Stomach smooth muscle (tissue), 2 donors: ENCODE measurements at regions not wholly inside any gene's neighbourhood (a gene's known extent, or its start where the extent isn't known, plus 50 kb on each side); places are given as distances from the start of the nearest gene placed in this dataset.

Experiments used
- H3K27ac ChIP-seq: one replicate; pipeline ENCODE4 v1.7.0; 2013; ENCODE audit warnings: mild to moderate bottlenecking, low read length, inconsistent platforms
- H3K27me3 ChIP-seq, 2 donors: one replicate each; pipeline ENCODE4 v1.7.0; 2013; ENCODE audit warnings: low read length in 2 of 2; ENCODE audit not compliant: insufficient read depth in 2 of 2, control insufficient read depth in 1 of 2
- H3K36me3 ChIP-seq, 2 donors: one replicate each; pipeline ENCODE4 v1.7.0; 2013; ENCODE audit warnings: low read length in 2 of 2; ENCODE audit not compliant: control insufficient read depth in 2 of 2, insufficient read depth in 2 of 2
- H3K4me1 ChIP-seq: one replicate; pipeline ENCODE4 v1.7.0; 2013; ENCODE audit warnings: low read length; ENCODE audit not compliant: control insufficient read depth, insufficient read depth
- H3K4me3 ChIP-seq, 2 donors: one replicate each; pipeline ENCODE4 v1.7.0; 2013; ENCODE audit warnings: low read length in 2 of 2
- H3K9ac ChIP-seq, 2 donors: one replicate each; pipeline ENCODE4 v1.7.0; 2013; ENCODE audit warnings: low read length in 2 of 2, mild to moderate bottlenecking in 1 of 2
- H3K9me3 ChIP-seq, 2 donors: one replicate each; pipeline ENCODE4 v1.7.0; 2013; ENCODE audit warnings: low read length in 2 of 2; ENCODE audit not compliant: control insufficient read depth in 2 of 2
- donor health status: healthy.
- donor health status: Pancreatic carcinoma.

DNA sequence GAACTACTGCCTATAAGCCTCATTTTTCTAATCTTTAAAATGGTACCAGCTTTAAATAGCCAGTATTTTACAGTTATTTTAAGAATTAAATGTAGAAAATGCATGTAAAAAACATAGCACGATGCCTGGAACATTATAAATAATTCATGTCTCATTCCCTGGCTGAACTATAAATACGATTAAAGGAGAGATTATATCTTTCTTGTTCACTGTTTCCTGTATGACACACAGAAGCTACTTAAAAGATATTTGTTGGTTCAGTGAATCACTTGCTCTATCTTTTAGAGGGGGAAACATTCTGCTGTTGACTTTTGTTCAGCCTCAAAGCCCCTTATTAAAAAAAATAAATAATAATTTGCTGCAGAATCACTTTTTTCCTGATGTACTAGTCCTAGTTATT is 406.9 kb downstream of the LRFN5 start:
- no peaks in the 10 kb centered on the region for H3K36me3 ChIP-seq
- no peak overlapping the region for H3K4me3 ChIP-seq
- H3K27me3 ChIP-seq = no peaks in the 10 kb centered on the region
- no peak overlapping the region for H3K9ac ChIP-seq
- H3K4me1 ChIP-seq = no peaks in the 10 kb centered on the region
- no peak overlapping the region for H3K27ac ChIP-seq
- no peaks in the 10 kb centered on the region for H3K9me3 ChIP-seq

DNA sequence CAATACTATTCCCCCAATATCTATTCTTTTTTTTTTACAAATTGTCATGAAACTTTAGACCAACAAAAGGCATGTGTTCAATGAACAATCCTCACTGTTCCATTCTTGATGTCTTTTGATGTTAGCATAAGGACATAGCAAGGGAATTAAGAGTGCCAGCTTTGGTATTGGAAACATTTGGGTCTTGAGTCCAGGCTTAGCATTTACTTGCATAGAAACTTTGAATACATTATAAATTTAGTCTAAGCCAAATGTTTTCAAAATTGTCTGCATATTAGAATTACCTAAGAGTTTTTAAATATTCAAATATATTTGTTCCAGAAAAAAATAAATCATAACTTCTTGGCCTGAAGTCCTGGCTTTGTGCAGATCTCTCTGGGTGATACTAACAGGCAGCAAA is 406.5 kb downstream of the LRFN5 start:
- Histone ChIP-seq H3K27ac (no peak overlapping the region), H3K9me3 (no peaks in the 10 kb centered on the region)

DNA sequence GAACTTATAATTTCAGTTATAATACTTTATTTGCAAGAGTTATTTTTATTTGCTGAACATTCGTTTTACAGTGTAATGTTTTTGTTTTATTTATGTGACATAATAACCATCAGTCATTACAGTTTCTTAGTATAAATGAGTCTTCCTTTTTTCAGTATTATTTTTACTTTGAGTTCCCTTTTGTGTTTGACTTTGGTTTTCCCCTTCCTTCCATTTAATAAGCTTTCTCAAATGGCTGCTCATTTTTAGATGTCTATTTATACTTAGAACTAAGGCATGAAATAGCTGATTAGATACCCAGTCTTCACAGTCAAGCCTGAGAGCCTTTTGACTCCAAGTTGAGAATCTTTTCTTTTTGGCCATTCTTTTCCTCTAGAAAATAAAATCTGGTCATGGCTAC is 404.5 kb downstream of the LRFN5 start:
- no peak overlapping the region for H3K4me3 ChIP-seq
- H3K9ac ChIP-seq = no peak overlapping the region
- no peaks in the 10 kb centered on the region for H3K9me3 ChIP-seq
- H3K36me3 ChIP-seq = no peaks in the 10 kb centered on the region
- no peaks in the 10 kb centered on the region for H3K27me3 ChIP-seq
- H3K4me1 ChIP-seq = no peaks in the 10 kb centered on the region
- H3K27ac ChIP-seq = no peak overlapping the region

More for the DNA sequence above, 406.5 kb downstream of the LRFN5 start:
- H3K9ac ChIP-seq = no peak overlapping the region
- H3K4me1 ChIP-seq = no peaks in the 10 kb centered on the region
- no peak overlapping the region for H3K4me3 ChIP-seq
- H3K27me3 ChIP-seq = no peaks in the 10 kb centered on the region
- H3K36me3 ChIP-seq = no peaks in the 10 kb centered on the region

DNA sequence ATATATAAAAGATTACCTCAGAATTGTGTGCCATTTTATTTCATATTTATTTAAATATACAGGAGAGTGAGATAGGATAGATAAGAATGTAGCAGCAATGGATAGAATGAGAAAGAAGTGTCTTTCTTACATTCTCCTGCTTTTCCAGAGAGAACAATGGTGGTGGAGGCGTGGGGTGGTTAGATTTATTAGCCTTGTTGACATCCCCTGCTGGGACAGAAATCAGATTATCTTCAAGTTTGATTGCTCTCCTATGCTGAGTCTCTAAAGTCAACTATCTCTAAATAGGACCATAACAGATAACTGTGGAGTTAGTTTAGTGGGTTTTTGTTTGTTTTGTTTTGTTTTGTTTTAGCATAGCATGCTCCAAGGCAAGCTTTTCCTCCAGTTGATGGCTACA is 397.6 kb downstream of the LRFN5 start:
- Histone ChIP-seq H3K4me1 (no peaks in the 10 kb centered on the region), H3K27me3 (no peaks in the 10 kb centered on the region), H3K9ac (no peak overlapping the region), H3K9me3 (no peaks in the 10 kb centered on the region), H3K36me3 (no peaks in the 10 kb centered on the region), H3K27ac (no peak overlapping the region), H3K4me3 (no peak overlapping the region)

DNA sequence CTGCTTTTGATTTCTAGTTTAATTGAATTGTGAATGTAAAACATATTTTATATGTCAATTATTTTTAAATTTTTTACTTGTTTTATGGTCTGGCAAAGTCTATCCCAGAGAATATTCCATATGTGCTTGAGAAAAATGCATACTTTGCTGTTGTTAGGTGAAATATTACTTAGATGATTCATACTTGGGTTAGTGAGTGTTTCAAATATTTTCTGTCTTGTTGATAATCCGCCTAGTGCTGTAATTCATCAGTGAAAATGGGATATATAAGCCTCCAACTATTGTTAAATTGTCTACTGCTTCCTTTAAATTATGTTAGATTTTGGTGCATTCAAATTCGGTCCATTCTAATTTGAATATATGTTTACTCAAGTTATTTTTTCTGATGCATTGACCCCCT is 395.5 kb downstream of the LRFN5 start:
- H3K27me3 ChIP-seq = no peaks in the 10 kb centered on the region
- H3K9me3 ChIP-seq = no peaks in the 10 kb centered on the region
- H3K27ac ChIP-seq = no peak overlapping the region
- no peaks in the 10 kb centered on the region for H3K36me3 ChIP-seq
- no peak overlapping the region for H3K9ac ChIP-seq
- H3K4me3 ChIP-seq = no peak overlapping the region
- H3K4me1 ChIP-seq = no peaks in the 10 kb centered on the region

DNA sequence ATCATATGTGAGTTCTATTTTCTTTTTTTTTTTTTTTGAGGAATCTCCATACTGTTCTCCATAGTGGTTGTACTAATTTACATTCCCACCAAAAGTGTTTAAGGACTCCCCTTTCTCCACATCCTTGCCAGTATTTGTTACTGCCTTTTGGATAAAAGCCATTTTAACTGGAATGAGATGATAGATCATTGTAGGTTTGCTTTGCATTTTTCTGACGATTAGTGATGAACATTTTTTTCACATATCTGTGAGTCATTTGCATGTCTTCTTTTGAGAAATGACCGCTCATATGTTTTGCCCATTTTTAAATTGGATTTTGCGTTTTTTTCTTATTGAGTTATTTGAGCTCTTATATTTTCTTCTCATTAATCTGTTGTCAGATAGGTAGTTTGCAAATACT is 394.8 kb downstream of the LRFN5 start:
- no peaks in the 10 kb centered on the region for H3K36me3 ChIP-seq
- H3K27ac ChIP-seq = no peak overlapping the region
- H3K4me3 ChIP-seq = no peak overlapping the region
- H3K4me1 ChIP-seq = no peaks in the 10 kb centered on the region
- no peak overlapping the region for H3K9ac ChIP-seq
- H3K27me3 ChIP-seq = no peaks in the 10 kb centered on the region
- H3K9me3 ChIP-seq = no peaks in the 10 kb centered on the region

DNA sequence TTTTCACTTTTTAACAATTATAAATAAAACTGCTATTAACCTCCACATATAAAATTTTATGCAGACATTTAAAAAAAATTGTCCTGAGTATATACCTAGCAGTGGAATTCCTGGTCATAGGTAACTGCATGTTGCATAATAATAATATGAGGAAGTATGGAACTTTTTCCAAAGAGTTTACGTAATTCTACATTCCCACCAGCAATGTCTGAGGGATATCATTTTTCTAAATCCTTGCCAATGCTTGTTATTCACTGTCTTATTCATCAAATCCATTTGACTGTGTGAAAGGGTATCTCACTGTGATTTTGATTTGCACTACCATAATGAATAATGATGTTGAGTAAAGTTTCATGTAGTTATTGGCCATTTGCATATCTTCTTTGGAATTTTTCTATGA is 393.8 kb downstream of the LRFN5 start:
- no peaks in the 10 kb centered on the region for H3K9me3 ChIP-seq
- H3K4me3 ChIP-seq = no peak overlapping the region
- H3K4me1 ChIP-seq = no peaks in the 10 kb centered on the region
- H3K9ac ChIP-seq = no peak overlapping the region
- H3K27me3 ChIP-seq = no peaks in the 10 kb centered on the region
- no peaks in the 10 kb centered on the region for H3K36me3 ChIP-seq
- no peak overlapping the region for H3K27ac ChIP-seq

DNA sequence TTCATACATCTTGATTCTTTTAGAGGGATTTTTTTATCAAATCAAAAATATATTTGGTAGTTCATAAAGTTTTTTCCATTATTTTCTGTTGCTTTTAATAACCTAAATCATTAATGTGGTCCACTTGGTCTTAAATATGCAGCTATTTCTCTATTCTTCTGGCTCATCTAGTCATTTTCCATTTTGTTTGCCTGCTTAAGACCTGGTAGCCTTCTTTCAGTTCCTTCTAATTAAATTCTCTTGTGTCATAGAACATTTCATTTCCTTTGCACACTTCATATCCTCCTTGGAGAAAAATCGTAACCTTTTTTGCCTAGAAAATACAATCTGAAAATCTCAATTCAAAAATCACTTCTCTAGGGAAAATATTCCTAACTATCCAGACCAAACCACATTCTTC is 387.0 kb downstream of the LRFN5 start:
- Histone ChIP-seq H3K9me3 (no peaks in the 10 kb centered on the region), H3K36me3 (no peaks in the 10 kb centered on the region), H3K27me3 (no peaks in the 10 kb centered on the region), H3K4me3 (no peak overlapping the region), H3K27ac (no peak overlapping the region), H3K9ac (no peak overlapping the region), H3K4me1 (no peaks in the 10 kb centered on the region)

DNA sequence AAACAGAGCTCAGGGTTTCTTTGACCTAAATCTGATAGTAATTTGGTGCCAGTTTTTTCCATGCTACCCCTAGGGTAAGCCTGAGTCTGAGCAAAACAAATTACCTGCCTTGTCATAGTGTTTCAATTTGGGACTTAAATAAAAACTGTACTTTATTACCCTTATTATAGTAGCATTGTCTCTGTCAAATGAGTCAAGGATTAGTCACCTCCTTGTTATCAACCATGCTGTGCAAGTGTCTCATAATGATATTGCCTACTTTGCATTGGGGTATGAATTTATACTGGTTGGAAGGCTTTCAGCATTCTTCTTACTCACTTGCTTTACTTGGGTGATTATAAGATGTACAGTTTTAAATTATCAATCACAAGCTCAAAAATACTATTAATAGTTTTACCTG is 380.0 kb downstream of the LRFN5 start:
- Histone ChIP-seq H3K4me3 (no peak overlapping the region), H3K36me3 (no peaks in the 10 kb centered on the region), H3K4me1 (no peaks in the 10 kb centered on the region), H3K27ac (no peak overlapping the region), H3K9ac (no peak overlapping the region), H3K27me3 (no peaks in the 10 kb centered on the region), H3K9me3 (no peaks in the 10 kb centered on the region)

DNA sequence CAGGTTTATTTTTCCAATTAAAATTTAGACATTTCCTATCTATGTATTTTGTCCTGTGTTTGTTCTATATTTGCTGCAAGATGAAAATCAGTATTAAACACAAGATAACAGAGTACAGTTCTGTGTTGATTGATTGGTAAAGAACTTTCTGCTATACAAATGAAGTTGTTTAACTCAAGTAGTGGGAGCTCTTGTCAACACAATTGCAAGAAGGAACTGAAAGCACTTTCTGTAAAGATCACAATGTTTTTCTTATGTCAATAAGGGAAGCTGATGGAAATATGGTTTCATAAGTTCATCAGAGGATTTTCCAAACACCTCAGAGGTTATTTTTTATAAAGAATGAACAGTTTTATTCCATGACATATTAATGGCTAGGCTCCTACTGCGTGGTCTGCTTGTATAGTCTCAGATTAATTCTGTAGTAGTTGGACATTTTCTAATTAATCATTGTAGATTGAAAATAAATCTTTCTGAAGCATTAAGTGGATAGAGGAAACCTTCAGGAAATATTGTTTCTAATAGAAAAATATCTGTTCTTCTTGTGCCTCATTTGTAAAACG is 379.5 kb downstream of the LRFN5 start:
- no peaks in the 10 kb centered on the region for H3K9me3 ChIP-seq
- no peak overlapping the region for H3K27ac ChIP-seq
- no peak overlapping the region for H3K9ac ChIP-seq
- H3K36me3 ChIP-seq = no peaks in the 10 kb centered on the region
- no peaks in the 10 kb centered on the region for H3K4me1 ChIP-seq
- no peak overlapping the region for H3K4me3 ChIP-seq
- no peaks in the 10 kb centered on the region for H3K27me3 ChIP-seq

DNA sequence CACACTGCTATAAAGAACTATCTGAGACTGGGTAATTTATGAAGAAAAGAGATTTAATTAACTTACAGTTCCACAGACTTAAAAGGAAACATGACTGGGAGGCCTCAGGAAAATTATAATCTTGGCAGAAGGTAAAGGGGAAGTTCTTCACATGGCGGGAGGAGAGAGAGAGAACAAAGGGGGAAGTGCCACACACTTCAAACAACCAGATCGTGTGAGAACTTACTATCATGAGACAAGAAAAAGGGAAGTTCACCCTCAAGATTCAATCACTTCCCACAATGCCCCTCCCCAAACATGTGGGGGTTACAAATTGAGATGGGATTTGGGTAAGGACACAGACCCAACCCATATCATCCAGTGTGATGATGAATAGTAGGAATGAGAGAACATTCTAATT is 366.5 kb downstream of the LRFN5 start:
- no peak overlapping the region for H3K9ac ChIP-seq
- no peaks in the 10 kb centered on the region for H3K4me1 ChIP-seq
- H3K27ac ChIP-seq = no peak overlapping the region
- H3K36me3 ChIP-seq = no peaks in the 10 kb centered on the region
- no peak overlapping the region for H3K4me3 ChIP-seq
- no peaks in the 10 kb centered on the region for H3K27me3 ChIP-seq
- peaks cover 0 to 7% of the 10 kb centered on the region in 2 donors for H3K9me3 ChIP-seq
